ENCODE measurements at regions not wholly inside any gene's neighbourhood (a gene's known extent, or its start where the extent isn't known, plus 50 kb on each side); places are given as distances from the start of the nearest gene placed in this dataset.

- no peak for DNase-seq (ENCODE audit: low spot score)
- no peak for TF ChIP-seq CTCF (IDR thresholded peaks at IDR 0.05; ENCODE audit: extremely low read depth, insufficient read depth, missing control alignments)
- in situ Hi-C loops (cut with MboI; ENCODE audit: low pct_unique_long_range_greater_than_20kb, low sequenced_read_pairs, unreplicated experiment): no loop called here
Measured at GRCh38 chr9:116098476-116098875, 55.1 kb upstream of the PAPPA start.

GRCh38 chr9:116099821-116100220 lies 53.8 kb upstream of the PAPPA start:
- no peak for DNase-seq (ENCODE audit: low spot score)
- in situ Hi-C loops (cut with MboI; ENCODE audit: low pct_unique_long_range_greater_than_20kb, low sequenced_read_pairs, unreplicated experiment): no loop called here
- no peak for TF ChIP-seq CTCF (IDR thresholded peaks at IDR 0.05; ENCODE audit: extremely low read depth, insufficient read depth, missing control alignments)

- no peak for TF ChIP-seq CTCF (IDR thresholded peaks at IDR 0.05; ENCODE audit: extremely low read depth, insufficient read depth, missing control alignments)
- DNase-seq (ENCODE audit: low spot score): no peak
- in situ Hi-C loops (cut with MboI; ENCODE audit: low pct_unique_long_range_greater_than_20kb, low sequenced_read_pairs, unreplicated experiment): no loop called here
Measured at GRCh38 chr9:116100711-116101121, 52.9 kb upstream of the PAPPA start.

- DNase-seq (ENCODE audit: low spot score): no peak
- TF ChIP-seq CTCF (IDR thresholded peaks at IDR 0.05; ENCODE audit: extremely low read depth, insufficient read depth, missing control alignments): no peak
- in situ Hi-C loops (cut with MboI; ENCODE audit: low pct_unique_long_range_greater_than_20kb, low sequenced_read_pairs, unreplicated experiment): no loop called here
Measured at GRCh38 chr9:116101516-116101915, 52.1 kb upstream of the PAPPA start.

GRCh38 chr9:116102596-116102995 lies 51.0 kb upstream of the PAPPA start:
- in situ Hi-C loops (cut with MboI; ENCODE audit: low pct_unique_long_range_greater_than_20kb, low sequenced_read_pairs, unreplicated experiment): no loop called here
- DNase-seq (ENCODE audit: low spot score): no peak
- no peak for TF ChIP-seq CTCF (IDR thresholded peaks at IDR 0.05; ENCODE audit: extremely low read depth, insufficient read depth, missing control alignments)
